HG03558 (cell line): ENCODE measurements at regions not wholly inside any gene's neighbourhood (a gene's known extent, or its start where the extent isn't known, plus 50 kb on each side); places are given as distances from the start of the nearest gene placed in this dataset.

Experiments
- ATAC-seq: cut with Tn5 transposase; IDR thresholded peaks from one replicate; pipeline ENCODE4 v1.9.1; 2021; ENCODE audit warnings: moderate number of reproducible peaks; ENCODE audit not compliant: unreplicated experiment; ENCODE audit errors: extremely low read depth

DNA sequence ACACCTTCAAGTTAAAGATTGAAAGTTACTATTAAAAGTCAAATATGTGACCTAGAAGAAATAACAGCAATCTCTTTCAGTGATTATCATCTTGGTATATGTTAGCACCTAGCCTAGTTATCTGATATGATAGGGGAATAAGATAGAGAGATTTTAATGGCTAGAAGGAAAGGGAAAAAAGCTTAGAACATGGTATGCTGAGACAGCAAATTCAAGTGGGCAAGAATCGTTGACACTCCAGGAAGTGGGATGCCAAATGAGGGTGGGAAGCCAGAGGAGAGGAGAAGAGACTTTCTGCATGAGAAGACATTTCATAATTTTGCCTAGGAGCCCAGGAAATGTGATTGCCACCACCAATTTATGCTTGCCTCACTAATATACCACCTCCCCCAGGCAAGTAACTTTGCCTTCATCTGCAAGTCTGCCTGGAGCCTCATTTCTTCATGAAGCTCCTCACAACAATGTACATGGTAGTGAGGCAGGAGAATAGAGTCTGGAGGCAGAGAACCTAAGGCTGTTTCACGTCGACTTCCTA, 504.9 kb downstream of the TNS1 start:
- ATAC-seq = no peak

DNA sequence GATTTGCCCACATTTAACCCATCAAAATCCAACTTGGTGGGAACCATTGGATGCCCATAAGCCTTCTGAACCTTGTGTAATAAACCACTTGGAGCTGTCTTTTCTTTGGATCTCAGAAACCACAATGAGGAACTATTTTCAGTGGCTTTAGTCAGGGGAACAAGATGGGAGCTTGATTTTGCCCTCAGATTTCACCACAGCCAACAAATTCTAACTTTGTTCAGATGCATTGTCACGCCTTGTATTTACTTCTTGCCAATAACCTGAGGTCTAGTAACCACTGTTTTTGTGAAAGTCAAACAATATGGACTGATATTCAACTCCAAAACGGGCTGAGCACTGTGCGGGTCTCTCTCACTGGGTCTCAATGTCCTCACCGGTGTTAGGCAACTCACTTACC, 508.2 kb downstream of the TNS1 start:
- ATAC-seq = no peak

DNA sequence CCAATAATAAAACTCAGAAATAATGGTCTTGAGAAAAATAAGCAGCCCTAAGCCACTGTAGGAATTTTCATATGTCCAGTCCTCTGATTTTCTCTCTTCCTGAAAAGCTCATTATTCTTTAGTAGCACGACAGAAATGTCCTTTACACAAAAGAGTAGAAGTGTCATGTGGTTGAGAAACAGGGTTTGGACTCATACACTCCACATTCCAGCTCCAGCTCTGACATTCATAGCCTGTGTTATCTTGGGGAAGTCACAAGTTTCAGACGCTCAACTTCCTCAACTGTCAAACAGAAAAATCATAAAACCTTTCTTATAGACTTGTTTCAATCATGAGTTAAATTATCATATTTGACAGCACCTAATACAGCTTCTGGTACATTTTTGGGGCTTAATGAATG, 511.5 kb downstream of the TNS1 start:
- ATAC-seq = no peak

DNA sequence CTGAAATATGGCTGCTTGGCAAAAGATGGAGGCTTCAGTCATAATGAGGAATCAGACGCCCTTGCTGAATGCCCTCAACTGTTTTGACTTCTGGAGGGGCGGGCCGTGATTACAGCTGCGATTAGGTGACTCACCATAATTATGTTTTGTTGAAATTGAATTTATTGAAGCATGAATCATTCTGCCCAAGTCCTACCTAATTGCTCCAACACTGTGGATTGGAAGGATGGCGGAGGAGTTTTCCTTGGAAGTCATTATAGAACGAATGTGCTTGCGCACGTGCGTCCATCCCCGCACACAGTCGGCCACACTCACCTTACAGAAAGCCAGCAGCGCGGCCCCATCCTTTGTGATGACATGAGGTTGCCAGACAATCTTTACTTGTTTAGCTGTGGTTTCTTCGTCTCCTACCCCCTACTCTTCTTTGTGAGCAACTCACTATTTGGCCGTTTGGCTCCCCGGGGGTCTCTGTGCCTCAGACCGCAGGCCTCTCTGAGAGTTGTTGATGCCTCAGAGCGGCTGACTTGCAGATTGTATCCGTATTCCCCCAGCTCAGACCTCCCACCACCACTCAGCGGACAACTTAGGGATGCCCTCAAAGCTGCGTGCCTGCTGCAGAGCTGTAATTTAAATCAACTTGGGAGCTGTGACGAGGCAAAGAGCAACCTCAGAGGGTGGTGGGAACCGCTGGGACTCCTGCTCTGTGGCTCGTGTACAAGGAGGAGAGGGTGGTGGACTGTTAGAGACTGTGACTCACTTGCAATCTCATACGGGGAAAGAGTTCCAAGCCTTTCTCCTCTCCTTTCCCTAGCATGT, 513.4 kb downstream of the TNS1 start:
- no peak for ATAC-seq

DNA sequence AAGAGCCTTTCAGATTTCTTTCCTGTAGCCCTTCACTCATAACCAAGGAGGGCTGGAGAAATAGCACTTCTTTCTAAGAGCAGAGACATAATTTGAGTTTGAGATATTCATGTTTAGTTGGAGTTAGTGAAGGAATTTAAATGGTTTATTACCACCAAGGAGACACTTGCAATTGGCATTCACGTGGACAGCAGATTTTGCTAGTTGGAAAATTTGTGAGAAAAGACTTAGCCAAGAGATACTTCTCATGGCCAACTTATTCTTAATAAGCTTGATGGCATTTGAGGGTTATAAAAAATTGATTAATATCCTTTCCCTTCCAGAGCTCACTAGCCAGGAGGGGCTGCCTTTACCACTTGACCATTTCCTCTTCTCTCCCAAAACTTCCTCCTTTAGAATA, 518.7 kb downstream of the TNS1 start:
- no peak for ATAC-seq

DNA sequence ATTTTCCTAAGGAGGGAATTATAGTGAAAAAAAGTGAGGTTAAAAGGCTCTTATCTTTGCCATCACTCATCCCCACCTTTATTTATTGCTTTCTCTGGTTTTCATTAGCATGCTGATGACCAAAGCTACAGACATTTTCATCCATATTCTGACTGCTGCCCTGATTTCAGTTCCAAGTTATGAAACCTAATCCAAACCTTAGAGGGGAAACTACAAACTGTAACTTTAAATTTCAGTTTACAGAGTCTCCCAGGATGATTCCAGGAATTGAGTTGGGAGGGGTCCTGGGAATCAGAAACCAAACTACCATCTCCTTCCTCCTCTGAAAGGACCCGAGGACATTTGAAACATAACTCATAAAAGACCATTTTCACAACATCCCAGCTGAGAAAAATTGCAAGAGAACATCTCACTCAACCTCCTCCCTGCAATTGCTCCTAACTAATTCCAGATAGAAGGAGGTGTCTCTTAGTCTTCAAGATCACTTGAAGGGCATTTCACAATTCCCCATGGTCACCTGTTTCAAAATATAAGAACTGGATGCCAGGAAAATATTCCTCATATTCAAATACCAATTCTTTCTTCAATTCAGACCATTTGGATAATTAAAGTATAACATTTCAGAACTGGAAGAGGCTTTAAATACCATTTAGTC, 520.6 kb downstream of the TNS1 start:
- ATAC-seq = no peak

DNA sequence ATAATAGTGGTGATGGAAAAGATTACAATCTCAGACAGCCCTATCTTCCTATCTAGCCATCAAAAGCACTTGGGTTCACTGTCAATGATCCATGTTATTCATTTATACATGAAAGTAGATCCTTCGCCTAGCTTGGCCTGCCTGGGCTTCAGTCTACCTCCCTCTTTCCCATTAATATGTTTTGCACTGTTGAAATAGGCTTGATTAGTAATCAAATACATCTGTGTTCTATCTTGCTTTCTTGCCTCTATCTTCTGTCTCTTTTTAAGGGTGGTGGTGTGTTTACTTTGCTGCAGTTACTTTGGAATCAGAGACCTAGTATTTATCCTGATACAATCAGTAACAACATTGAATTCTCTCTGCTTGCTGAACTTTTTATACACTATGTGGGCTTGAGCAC, 521.2 kb downstream of the TNS1 start:
- ATAC-seq = no peak

DNA sequence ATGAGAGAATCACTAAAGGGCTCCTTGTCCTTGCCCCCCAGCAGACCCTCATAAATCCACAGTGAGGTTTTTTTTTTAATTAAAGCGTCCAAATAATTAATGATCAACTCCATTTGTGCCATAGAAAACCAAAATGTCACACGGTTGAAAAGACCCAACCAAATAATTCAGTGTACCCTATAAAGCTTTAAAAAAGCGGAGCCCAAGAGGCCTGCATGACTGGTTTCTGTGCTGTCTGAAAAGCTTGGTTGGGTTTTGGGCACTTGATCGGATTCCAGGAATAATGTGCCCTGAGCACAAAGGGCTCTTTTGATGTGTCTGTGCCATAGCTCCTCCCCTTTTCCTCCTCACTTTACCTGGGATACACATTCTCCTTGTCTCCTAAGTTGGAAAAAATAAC, 523.2 kb downstream of the TNS1 start:
- no peak for ATAC-seq

DNA sequence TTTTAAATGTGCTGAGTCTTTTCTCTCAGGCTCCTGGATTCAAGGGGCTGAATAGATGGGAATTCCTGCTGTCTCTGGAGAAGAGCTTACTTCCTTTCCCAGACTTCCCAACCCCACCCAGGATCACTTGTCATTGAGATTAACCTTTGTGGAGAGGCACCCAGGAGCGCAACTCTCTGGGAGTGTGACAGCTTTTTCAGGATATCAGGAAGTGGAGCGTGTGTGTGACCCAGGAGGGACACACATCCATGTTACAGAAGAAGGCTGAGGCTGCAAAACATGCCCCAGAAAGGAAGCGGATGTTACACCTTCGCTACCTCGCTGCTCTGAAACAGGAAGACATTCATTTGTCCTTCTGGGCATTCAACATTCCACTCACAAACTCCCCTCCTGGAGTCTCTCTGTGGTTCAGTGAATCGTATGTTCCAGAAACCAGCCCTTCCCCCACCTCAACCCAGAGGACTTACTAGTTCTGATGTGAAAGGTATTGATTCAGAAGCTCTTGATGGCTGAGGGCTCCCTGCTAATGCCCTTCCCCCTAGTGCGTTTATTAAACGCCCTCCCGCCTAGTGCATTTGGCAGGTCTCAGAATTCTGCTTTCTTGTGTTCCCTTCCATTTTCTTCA, 523.9 kb downstream of the TNS1 start:
- no peak for ATAC-seq

DNA sequence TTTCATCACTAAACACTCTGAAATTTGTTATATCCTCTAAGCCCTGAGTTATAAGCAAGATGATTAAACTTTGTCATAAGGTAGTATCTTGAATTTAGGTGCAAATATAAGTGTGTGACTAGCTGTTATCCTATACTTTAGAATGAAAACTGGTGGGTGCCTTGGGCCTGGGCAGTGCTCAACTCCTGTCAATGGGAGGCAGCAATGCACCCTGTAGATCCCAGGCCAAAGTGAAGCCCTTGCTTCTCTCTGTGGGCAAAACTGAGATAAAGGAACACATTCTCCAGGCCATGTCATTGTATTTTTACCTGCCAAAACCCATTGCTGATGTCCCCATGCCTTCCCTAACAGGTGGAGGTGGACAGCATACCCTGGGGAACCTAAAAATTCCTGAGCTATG, 525.2 kb downstream of the TNS1 start:
- ATAC-seq = no peak

DNA sequence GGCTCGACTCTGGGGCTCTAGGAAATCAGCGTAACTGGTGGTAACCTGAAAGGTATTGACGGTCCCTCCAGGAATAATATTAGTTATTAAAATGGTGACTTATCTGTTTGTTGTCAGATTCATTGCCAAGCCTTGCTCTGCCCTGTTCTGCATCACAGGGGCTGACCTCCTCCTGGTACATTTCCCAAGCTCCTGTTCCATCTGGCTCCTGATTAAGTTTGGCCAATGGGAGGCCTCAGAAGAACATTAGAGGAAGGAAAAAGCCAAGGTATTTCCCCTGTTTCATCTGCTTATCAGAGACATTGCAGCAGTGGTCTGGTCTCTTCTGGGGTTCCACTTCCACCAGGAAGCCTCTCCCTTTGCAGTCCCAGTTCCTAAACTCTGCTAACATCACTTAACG, 527.0 kb downstream of the TNS1 start:
- ATAC-seq = no peak

DNA sequence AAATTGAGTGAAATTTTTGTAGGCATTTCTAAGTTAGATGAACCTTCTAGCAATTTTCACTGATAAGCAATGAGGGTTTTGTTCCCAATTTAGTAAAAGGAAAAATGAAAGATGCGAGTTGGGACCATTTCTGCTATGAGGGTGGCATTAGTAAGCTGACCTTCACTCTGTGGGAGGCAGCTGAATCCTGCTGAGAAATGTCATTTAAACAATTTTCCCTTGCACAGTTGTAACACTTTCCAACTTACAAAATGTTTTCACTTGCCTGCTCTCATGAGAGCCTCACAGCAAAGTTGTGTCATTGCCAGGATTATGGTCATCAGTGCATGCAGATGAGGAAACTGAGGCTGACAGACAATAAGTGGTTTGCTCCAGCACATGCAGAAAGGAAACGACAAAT, 527.7 kb downstream of the TNS1 start:
- ATAC-seq = no peak

DNA sequence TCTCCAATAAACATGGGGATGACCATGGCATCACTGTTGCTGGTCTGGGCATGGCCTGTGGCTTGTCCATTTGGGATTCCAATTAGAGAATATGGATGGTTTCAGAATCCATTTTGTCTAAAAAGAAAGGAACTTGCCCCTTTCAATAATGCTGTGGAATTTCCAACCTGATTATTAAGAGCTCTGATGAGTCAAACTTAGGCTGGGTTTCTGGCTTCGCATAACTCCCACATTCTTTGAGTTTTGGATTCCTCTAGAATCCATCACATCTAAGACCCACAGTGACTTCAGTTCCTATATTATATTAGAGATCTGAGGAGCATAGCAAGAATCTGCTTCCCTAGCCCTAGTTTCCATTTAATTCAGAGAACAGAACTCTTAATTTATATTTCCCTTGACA, 531.5 kb downstream of the TNS1 start:
- no peak for ATAC-seq

DNA sequence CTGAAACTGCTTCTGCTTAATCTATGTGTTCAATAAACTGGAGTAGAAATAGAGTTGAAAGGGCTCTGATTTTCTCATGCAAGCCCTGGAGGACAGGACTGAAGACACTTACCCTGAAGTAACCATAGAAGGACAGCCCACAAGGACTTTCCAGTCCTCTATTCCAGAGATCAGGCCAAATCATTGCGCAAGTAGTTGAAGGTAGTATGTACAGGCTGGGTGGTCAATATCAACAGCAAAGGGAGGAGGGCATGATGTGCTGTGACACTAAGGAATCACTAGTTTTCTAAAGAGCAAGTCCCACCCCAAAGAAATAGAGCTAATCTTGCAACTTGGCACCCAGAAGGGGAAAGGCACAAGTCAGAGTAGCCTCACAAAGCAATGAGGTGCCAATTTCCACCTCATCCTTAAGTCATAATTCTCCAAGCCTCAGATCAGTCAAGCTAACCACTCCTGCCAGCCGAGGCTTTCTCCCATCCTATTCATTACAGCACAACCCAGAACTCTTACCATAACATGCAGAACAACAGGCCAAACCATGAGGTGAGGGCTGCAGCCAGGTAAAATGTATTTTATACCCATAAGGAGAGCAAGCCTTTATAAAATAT, 533.5 kb downstream of the TNS1 start:
- ATAC-seq = no peak

DNA sequence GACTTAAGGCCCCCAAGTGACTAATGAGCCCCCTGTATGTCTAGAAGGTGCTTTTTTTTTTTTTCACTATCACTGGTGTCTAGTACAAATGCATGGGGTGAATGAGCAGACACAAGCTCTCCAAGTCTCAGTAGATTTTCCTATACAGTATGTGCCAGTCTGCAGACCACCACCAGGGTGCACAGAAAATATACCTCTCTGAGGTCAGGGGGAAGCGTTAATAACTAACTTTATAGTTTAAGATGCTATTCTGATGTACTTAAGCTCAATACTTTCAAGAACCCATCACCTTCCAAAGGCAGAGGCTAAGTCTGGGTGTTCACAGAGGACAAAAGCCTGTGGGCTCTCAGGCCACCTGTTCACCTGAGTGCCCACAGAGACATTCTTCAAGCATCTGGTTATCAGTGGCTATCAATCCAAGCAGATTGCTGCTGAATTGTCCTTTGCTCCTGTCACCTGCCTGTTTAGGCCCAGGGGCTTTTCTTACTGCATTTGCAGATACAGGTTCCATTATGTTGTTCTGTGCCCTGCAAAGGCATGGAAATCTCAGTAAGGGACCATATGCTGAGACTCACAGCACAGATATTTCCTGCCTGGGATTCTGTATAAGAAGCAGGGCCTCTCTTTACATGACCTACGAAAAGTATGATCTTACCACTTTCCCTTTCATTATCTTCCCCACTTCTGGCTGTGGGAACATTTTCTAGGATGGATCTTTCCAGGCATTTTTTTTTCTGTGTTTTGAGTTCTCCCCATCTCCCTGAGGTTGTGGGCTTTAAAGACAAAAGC, 534.6 kb downstream of the TNS1 start:
- no peak for ATAC-seq

DNA sequence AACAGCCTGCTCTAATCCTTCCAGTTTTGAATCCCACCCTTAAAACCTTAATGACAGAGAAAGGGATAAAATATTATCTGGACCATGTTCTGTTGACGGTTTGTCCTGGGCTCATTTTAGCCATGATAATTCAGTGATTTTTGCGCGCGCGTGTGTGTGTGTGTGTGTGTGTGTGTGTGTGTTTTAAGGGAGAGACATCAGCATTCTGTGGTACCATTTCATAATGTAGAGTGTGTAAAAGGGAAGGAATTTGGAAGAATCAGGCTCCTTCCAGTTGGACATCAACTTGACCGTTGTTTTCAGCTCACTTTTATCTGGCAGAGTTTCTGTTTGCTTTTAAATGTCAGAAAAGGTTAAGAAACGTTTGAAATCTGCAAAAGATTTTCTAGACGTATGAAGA, 535.5 kb downstream of the TNS1 start:
- no peak for ATAC-seq

DNA sequence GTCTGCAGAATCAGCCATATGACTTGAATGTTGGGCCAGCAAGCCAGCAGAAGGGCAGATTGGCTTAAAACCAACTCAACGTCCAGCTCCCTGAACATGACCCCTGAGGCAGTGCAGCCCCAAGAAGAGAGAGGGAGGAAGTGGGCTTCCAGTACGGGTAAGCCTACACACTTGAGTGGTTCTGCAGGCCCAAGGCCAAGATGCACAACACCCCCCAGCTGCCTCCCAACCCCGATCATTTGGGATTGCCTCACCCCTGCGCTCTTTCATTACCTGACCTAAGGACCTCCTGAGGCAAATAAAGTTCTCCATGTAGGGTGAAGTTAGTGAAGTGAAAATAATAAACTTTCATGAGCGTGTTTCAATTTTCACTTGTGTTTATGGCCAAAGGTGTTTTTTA, 536.0 kb downstream of the TNS1 start:
- no peak for ATAC-seq

DNA sequence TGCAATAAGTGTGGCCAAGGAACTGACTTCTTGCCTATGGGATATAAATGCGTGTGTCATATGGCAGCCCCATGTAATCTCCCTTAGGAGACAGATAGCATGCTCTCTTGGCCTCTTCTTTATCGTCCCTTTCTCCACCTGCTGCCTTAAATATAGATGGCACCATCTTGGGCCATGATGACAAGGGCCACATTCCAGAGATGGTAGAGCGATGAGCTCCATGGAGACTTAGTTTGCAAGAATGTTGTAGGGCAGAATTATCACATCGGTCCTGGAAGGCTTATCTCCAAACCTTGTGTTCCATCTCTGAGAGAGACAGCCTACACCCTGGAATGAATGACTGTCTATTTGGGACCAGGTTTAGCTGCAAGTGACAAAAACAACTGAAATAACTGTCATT, 536.7 kb downstream of the TNS1 start:
- no peak for ATAC-seq

DNA sequence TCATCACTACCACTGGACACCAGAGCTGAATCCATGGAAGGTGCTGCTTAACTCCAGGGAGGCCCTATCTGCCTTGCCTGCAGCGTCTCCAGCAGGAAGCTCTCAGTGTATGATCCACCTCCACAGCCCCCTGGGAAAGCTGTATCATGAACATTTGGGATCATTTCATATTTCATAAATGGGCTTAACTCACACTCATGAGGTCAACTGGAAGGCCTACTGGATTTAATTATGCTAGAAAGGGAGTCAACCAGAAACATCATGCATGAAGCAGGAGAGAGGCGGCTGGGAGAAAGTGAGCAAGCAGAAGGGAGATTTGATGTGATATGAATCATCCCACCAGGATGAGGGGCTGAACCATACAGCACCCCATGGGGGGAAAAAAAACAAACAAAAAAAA, 537.7 kb downstream of the TNS1 start:
- no peak for ATAC-seq

DNA sequence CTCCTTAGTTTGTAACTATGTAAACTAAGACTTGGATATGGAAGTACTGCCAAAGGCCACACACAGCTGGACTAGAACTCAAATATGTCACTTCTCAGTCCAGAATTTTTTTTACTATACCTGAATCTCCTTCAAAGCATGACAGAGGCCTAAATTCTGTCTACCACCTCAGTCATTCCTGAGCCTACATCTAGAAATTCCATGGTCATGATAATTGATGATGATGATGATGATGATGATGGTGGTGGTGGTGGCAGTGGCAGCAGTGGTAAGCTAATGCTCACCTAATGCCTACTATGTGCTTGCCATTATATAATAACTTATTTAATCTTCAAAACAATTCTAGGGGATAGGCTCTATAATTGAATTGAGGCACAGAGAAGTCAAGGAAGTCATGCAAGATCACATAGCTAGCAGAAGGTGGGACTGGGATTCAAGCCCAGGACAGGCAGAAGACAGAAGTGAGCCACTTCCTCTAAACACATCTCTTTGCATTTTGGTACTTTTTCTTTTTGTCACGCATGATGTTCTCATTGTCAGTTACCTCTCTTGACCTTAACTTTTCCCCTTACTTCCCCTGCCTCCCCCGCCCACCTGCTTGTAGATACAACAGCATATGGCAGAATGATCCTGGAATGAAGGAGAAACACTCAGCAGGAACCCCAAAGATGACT, 539.3 kb downstream of the TNS1 start:
- ATAC-seq = no peak
